ENCODE measurements at regions not wholly inside any gene's neighbourhood (a gene's known extent, or its start where the extent isn't known, plus 50 kb on each side); places are given as distances from the start of the nearest gene placed in this dataset.

DNA sequence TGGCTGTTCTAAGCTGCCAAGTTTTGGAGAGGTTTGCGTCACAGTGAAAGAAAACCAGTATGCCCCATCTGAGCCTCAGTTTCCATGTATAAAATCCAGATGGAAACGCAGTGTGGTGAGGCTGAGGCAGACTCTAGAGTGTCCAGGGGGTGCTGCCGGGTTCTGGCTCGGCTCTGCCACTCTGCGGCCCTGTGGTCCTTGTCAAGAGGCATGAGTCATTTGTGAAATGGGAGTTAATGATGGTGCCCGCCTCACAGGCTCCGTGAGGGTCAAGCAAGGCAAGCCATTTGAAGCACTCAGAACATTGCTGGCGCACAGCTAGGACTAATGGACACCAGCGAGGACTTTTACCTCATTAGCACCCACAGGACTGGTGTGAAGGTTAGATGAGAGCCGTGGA lies 214.3 kb downstream of the PTPRU start:
- ChIA-PET POLR2A (no interaction called here), CTCF (no interaction called here)
- Mint-ChIP-seq H3K4me1 (ENCODE audit: low read depth, unreplicated experiment) (no peaks in the 10 kb centered on the region), H3K4me3 (ENCODE audit: unreplicated experiment) (no peak overlapping the region), H3K36me3 (ENCODE audit: insufficient read depth, unreplicated experiment) (no peaks in the 10 kb centered on the region), H3K9me3 (ENCODE audit: unreplicated experiment) (no peaks in the 10 kb centered on the region), H3K27ac (ENCODE audit: unreplicated experiment) (no peak overlapping the region), H3K27me3 (ENCODE audit: insufficient read depth, unreplicated experiment) (peaks cover 2% of the 10 kb centered on the region)
- Histone ChIP-seq H3K27me3 (replicated peaks; ENCODE audit: control insufficient read depth, insufficient read depth, low read length) (no peaks in the 10 kb centered on the region), H3K4me1 (no peaks in the 10 kb centered on the region), H3K4me3 (ENCODE audit: low read depth, low read length) (no peak overlapping the region), H3K36me3 (ENCODE audit: control insufficient read depth, insufficient read depth, low read length) (no peaks in the 10 kb centered on the region), H3K9me3 (no peaks in the 10 kb centered on the region)
- BruUV-seq (replicated peaks), result no TSS peak
- TF ChIP-seq, protein P1, sequence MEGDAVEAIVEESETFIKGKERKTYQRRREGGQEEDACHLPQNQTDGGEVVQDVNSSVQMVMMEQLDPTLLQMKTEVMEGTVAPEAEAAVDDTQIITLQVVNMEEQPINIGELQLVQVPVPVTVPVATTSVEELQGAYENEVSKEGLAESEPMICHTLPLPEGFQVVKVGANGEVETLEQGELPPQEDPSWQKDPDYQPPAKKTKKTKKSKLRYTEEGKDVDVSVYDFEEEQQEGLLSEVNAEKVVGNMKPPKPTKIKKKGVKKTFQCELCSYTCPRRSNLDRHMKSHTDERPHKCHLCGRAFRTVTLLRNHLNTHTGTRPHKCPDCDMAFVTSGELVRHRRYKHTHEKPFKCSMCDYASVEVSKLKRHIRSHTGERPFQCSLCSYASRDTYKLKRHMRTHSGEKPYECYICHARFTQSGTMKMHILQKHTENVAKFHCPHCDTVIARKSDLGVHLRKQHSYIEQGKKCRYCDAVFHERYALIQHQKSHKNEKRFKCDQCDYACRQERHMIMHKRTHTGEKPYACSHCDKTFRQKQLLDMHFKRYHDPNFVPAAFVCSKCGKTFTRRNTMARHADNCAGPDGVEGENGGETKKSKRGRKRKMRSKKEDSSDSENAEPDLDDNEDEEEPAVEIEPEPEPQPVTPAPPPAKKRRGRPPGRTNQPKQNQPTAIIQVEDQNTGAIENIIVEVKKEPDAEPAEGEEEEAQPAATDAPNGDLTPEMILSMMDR (IDR thresholded peaks at IDR 0.05; ENCODE audit: insufficient read depth in 1 of 2, low read depth in 1 of 2, low read length in 1 of 2, severe bottlenecking in 1 of 2, unreplicated experiment in 1 of 2), result no peak
- intact Hi-C loops (cut with micrococcal nuclease; ENCODE audit: unreplicated experiment), result no loop called here
- no peak for DNase-seq

DNA sequence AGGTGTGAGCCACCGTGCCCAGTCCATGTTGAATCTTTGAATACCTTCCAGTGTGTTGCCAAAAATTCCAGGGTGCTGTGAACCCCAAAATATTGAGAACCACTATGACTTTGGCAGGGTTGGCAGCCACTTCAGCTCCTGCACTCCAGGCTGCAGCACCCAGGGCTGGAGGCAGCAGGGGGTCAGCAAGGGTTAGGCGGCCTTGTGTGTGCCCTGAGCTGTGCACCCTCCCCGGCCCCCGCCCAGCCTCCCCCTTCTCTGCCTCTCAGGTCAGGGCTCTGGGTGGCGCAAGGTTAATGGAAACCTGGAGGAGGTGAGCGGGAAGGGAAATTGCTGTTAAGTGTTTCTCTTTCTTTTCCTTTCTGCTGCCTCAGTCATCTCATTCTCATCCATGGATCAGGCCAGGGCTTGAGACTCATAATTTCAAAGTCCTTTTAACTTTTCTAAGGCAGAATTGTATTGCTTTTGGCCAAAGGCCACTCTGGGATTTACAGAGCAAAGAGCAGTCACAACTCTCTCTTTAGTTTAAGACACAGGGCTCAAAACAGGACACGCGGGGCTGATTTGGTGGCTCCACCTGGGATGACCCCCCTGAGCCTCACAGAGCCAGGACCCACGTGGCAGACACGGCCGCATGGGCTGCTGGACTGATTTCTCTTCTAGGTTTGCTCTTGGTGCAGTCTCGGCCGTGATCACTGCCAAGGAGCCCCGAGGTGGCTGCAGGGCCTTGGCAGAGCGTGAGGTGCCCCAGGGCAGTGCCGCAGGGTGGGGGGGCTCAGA lies 212.3 kb downstream of the PTPRU start:
- ChIA-PET POLR2A (no interaction called here), CTCF (no interaction called here)
- no peaks in the 10 kb centered on the region for H3K27me3 ChIP-seq (replicated peaks; ENCODE audit: control insufficient read depth, insufficient read depth, low read length)
- no peak overlapping the region for H3K27ac Mint-ChIP-seq (ENCODE audit: unreplicated experiment)
- no peak overlapping the region for H3K4me3 ChIP-seq (ENCODE audit: low read depth, low read length)
- H3K4me3 Mint-ChIP-seq (ENCODE audit: unreplicated experiment), result no peak overlapping the region
- no peaks in the 10 kb centered on the region for H3K36me3 Mint-ChIP-seq (ENCODE audit: insufficient read depth, unreplicated experiment)
- BruUV-seq (replicated peaks), result no TSS peak
- no peak for DNase-seq
- H3K4me1 Mint-ChIP-seq (ENCODE audit: low read depth, unreplicated experiment), result no peaks in the 10 kb centered on the region
- intact Hi-C loops (cut with micrococcal nuclease; ENCODE audit: unreplicated experiment), result no loop called here
- H3K9me3 Mint-ChIP-seq (ENCODE audit: unreplicated experiment), result no peaks in the 10 kb centered on the region
- TF ChIP-seq, protein P1 (IDR thresholded peaks at IDR 0.05; ENCODE audit: insufficient read depth in 1 of 2, low read depth in 1 of 2, low read length in 1 of 2, severe bottlenecking in 1 of 2, unreplicated experiment in 1 of 2), result no peak
- H3K4me1 ChIP-seq, result no peaks in the 10 kb centered on the region
- H3K27me3 Mint-ChIP-seq (ENCODE audit: insufficient read depth, unreplicated experiment), result peaks cover 5% of the 10 kb centered on the region
- H3K9me3 ChIP-seq, result no peaks in the 10 kb centered on the region
- H3K36me3 ChIP-seq (ENCODE audit: control insufficient read depth, insufficient read depth, low read length), result no peaks in the 10 kb centered on the region

DNA sequence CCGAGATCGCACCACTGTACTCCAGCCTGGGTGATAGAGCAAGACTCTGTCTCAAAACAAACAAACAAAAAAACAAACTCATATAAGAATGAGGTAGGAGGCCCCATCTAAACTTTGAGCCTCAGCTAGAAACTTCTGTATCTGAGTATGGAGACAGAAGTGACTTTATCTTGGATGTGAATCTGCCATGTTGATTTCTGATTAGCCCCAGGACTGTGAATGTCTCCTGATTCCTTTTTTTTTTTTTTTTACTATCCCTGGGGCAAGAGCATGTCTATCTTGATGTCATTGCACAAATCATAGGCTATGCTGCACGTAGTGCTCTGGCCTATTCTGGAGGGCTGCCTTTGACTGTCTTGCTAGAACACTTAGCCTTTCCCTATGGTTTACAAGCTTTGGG lies 211.0 kb downstream of the PTPRU start:
- DNase-seq, result no peak
- no peaks in the 10 kb centered on the region for H3K36me3 ChIP-seq (ENCODE audit: control insufficient read depth, insufficient read depth, low read length)
- no peaks in the 10 kb centered on the region for H3K27me3 ChIP-seq (replicated peaks; ENCODE audit: control insufficient read depth, insufficient read depth, low read length)
- intact Hi-C loops (cut with micrococcal nuclease; ENCODE audit: unreplicated experiment), result no loop called here
- Mint-ChIP-seq H3K4me1 (ENCODE audit: low read depth, unreplicated experiment) (no peaks in the 10 kb centered on the region), H3K9me3 (ENCODE audit: unreplicated experiment) (no peaks in the 10 kb centered on the region), H3K27me3 (ENCODE audit: insufficient read depth, unreplicated experiment) (peaks cover 5% of the 10 kb centered on the region), H3K36me3 (ENCODE audit: insufficient read depth, unreplicated experiment) (no peaks in the 10 kb centered on the region), H3K4me3 (ENCODE audit: unreplicated experiment) (no peak overlapping the region), H3K27ac (ENCODE audit: unreplicated experiment) (no peak overlapping the region)
- ChIA-PET CTCF (interaction anchor here (0.7 kb wide), 1 partner anchor 390 kb away, joined by 4 read pairs; no protein-coding TSS in a partner anchor), POLR2A (no interaction called here)
- no peak overlapping the region for H3K4me3 ChIP-seq (ENCODE audit: low read depth, low read length)
- no TSS peak for BruUV-seq (replicated peaks)
- TF ChIP-seq, protein P1 (IDR thresholded peaks at IDR 0.05; ENCODE audit: insufficient read depth in 1 of 2, low read depth in 1 of 2, low read length in 1 of 2, severe bottlenecking in 1 of 2, unreplicated experiment in 1 of 2), result no peak
- no peaks in the 10 kb centered on the region for H3K4me1 ChIP-seq
- H3K9me3 ChIP-seq, result no peaks in the 10 kb centered on the region
